A549 (cell line): ENCODE measurements at regions not wholly inside any gene's neighbourhood (a gene's known extent, or its start where the extent isn't known, plus 50 kb on each side); places are given as distances from the start of the nearest gene placed in this dataset.

Experiments used
- ATAC-seq, 2 experiments: fragments of 200-7000 bp in 1 of 2; fragments of >200 bp in 1 of 2; cut with Nextera tagmentation in 1 of 2; cut with Tn5 transposase in 1 of 2; 3 replicates each; pipeline versions ENCODE4 v1.8.0 to v1.9.1; 2018 to 2020; ENCODE audit warnings: mild to moderate bottlenecking in 1 of 2, moderate library complexity in 1 of 2
- CTCF ChIA-PET: fragments of 300-600 bp; sonication (Branson Sonifier 250); formaldehyde crosslinking; extraction: SDS; loops from one replicate; lab custom pipeline; 2021; ENCODE audit warnings: antibody characterized with exemption, inconsistent platforms; lab: Yijun Ruan, JAX
- POLR2A ChIA-PET: fragments of 350-600 bp; formaldehyde crosslinking; extraction: SDS; loops from one replicate; lab custom pipeline; 2021; ENCODE audit warnings: antibody characterized with exemption, inconsistent platforms; lab: Yijun Ruan, JAX
- DNase-seq, 2 experiments: peaks; one replicate each; pipeline versions ENCODE4 v3.0.0 to v3.0.0-alpha.2; 2011 to 2016; ENCODE audit warnings: low read depth in 1 of 2, low spot score in 1 of 2
- FAIRE-seq: peaks from 2 replicates; lab custom pipeline; 2011; peaks lifted over from hg19 to GRCh38; lab: Jason Lieb, UNC
- H3K27ac ChIP-seq, 2 experiments: fragments of >200 bp; sonication (Bioruptor Twin); formaldehyde crosslinking; 3 replicates each; pipeline ENCODE4 v1.5.1; 2016 to 2017
- H3K4me1 ChIP-seq: fragments of >200 bp; sonication (Bioruptor Twin); formaldehyde crosslinking; 3 replicates; pipeline ENCODE4 v1.6.1; 2016
- H3K4me2 ChIP-seq: fragments of >200 bp; sonication (Bioruptor Twin); formaldehyde crosslinking; 3 replicates; pipeline ENCODE4 v1.6.1; 2016
- H3K4me3 ChIP-seq: fragments of >200 bp; sonication (Bioruptor Twin); formaldehyde crosslinking; 3 replicates; pipeline ENCODE4 v1.5.1; 2016
- H3K9me3 ChIP-seq: fragments of >200 bp; sonication (Bioruptor Twin); formaldehyde crosslinking; 3 replicates; pipeline ENCODE4 v1.6.1; 2016
- CBX2 ChIP-seq: fragments of 200-600 bp; sonication (generic); IDR thresholded peaks from 2 replicates; pipeline ENCODE4 v1.6.1; 2016; ENCODE audit warnings: low read depth, mild to moderate bottlenecking, borderline replicate concordance
- CEBPB ChIP-seq, 2 experiments: fragments of >200 bp in 1 of 2; sonication (Bioruptor Twin) in 1 of 2; formaldehyde crosslinking in 1 of 2; IDR thresholded peaks; 2 replicates each; pipeline ENCODE4 v1.6.1; 2012 to 2016
- CHD4 ChIP-seq: fragments of 200-600 bp; sonication (generic); IDR thresholded peaks from 2 replicates; pipeline ENCODE4 v1.6.1; 2016; ENCODE audit warnings: antibody characterized with exemption, mild to moderate bottlenecking, borderline replicate concordance
- EHMT2 ChIP-seq: fragments of 200-600 bp; sonication (generic); IDR thresholded peaks from 2 replicates; pipeline ENCODE4 v1.6.1; 2016; ENCODE audit warnings: antibody characterized with exemption, low read depth, mild to moderate bottlenecking, moderate library complexity
- ESRRA ChIP-seq: fragments of 150-350 bp; IDR thresholded peaks from 2 replicates; pipeline ENCODE4 v1.6.1; 2014; ENCODE audit warnings: mild to moderate bottlenecking, low read length, borderline replicate concordance
- FOXS1 ChIP-seq: fragments of 250-450 bp; sonication (Bioruptor Pico); IDR thresholded peaks from 2 replicates; pipeline ENCODE4 v1.5.0; 2020; ENCODE audit warnings: mild to moderate bottlenecking, moderate library complexity
- HEYL ChIP-seq: fragments of 250-450 bp; sonication (Bioruptor Pico); IDR thresholded peaks from 2 replicates; pipeline ENCODE4 v1.8.0; 2021; ENCODE audit warnings: mild to moderate bottlenecking, moderate library complexity
- KDM1A ChIP-seq: fragments of 200-600 bp; sonication (generic); IDR thresholded peaks from 2 replicates; pipeline ENCODE4 v1.6.1; 2016; ENCODE audit warnings: low read depth, mild to moderate bottlenecking
- MAFK ChIP-seq: fragments of 450-650 bp; IDR thresholded peaks from 2 replicates; pipeline ENCODE4 v1.6.1; 2014; ENCODE audit not compliant: partially characterized antibody
- MYC ChIP-seq: IDR thresholded peaks from 2 replicates; pipeline ENCODE4 v1.6.1; 2012; ENCODE audit warnings: mild to moderate bottlenecking, inconsistent platforms, low read length, improper control_type of control experiment, borderline replicate concordance
- NFE2L2 ChIP-seq: fragments of 150-350 bp; conservative IDR thresholded peaks from 2 replicates; pipeline ENCODE4 v1.6.1; 2014; ENCODE audit warnings: low read length
- NR3C1 ChIP-seq: fragments of >200 bp; sonication (Bioruptor Twin); formaldehyde crosslinking; IDR thresholded peaks from 3 replicates; pipeline ENCODE4 v1.6.1; 2017
- SMC3 ChIP-seq: fragments of >200 bp; sonication (Bioruptor Twin); formaldehyde crosslinking; IDR thresholded peaks from 3 replicates; pipeline ENCODE4 v1.6.1; 2018; ENCODE audit warnings: inconsistent platforms
- WGBS: methylation state at CpG from one replicate; pipeline ENCODE4 v1.1.6; 2017; ENCODE audit errors: missing lambda C conversion rate; 5-methylcytosine and 5-hydroxymethylcytosine counted together
- TF ChIP-seq, protein P1 (sequence below): IDR thresholded peaks from 2 replicates; pipeline ENCODE4 v1.6.1; 2012
- TF ChIP-seq, protein P2 (sequence below): fragments of 250-450 bp; sonication (Bioruptor Pico); IDR thresholded peaks from 2 replicates; pipeline ENCODE4 v1.5.0; 2020; ENCODE audit warnings: low read depth, mild to moderate bottlenecking, moderate library complexity
- TF ChIP-seq, protein P3 (sequence below): IDR thresholded peaks from 2 replicates; pipeline ENCODE4 v1.6.1; 2012
- TF ChIP-seq, protein P4 (sequence below): fragments of >200 bp; sonication (Bioruptor Twin); formaldehyde crosslinking; IDR thresholded peaks from 3 replicates; pipeline ENCODE4 v1.5.1; 2016
- TF ChIP-seq, protein P5 (sequence below): fragments of 200-600 bp; sonication (generic); IDR thresholded peaks from 2 replicates; pipeline ENCODE4 v1.6.1; 2016; ENCODE audit warnings: antibody characterized with exemption, mild to moderate bottlenecking, moderate library complexity
- TF ChIP-seq, protein P6 (sequence below): fragments of 450-650 bp; IDR thresholded peaks from 2 replicates; pipeline ENCODE4 v1.6.1; 2014; ENCODE audit warnings: antibody characterized with exemption
- TF ChIP-seq, protein P7 (sequence below): fragments of 150-350 bp; IDR thresholded peaks from 2 replicates; pipeline ENCODE4 v1.6.1; 2014; ENCODE audit warnings: low read depth, mild to moderate bottlenecking, low read length

DNA sequence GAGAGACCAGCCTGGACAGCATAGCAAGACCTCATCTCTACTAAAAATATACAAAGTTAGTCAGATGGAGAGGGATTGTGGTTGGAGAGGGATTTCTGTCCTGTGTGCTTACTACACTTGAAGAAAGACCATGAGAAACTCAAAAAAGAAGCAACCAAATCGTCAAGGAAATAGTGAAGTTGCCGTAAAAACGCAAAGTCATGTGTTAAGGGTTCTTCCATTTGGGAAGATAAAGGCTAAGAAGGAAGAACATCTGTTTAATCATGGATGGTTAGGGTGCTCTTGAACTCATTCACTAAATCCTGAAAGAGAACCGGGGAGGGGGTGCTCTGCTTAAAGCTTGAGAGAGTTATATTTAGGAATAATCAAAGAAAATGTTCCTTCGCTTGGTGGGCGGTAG lies 59.8 kb upstream of the KDM7A start:
- Histone ChIP-seq H3K4me3 (no peak overlapping the region), H3K4me1 (peaks cover 11% of the 10 kb centered on the region), H3K9me3 (no peaks in the 10 kb centered on the region), H3K4me2 (no peak overlapping the region), H3K27ac (no peak overlapping the region)
- CTCF ChIA-PET: interaction anchor here (0.9 to 1.5 kb wide), 4 partner anchors 18 to 591 kb away, joined by 3 to 4 read pairs (median 4); no protein-coding TSS in a partner anchor
- no peak for ATAC-seq
- FAIRE-seq: no peak
- TF ChIP-seq MAFK (peak; percentile 32), NFE2L2 (0 out of 2 replicates have a peak, but pooled peaks have one; percentile 17), HEYL (CRISPR knock-in tag) (no peak)
- 85% methylated on average over 6 of the region's 6 CpGs for WGBS
- POLR2A ChIA-PET: no interaction called here
- no peak for DNase-seq

DNA sequence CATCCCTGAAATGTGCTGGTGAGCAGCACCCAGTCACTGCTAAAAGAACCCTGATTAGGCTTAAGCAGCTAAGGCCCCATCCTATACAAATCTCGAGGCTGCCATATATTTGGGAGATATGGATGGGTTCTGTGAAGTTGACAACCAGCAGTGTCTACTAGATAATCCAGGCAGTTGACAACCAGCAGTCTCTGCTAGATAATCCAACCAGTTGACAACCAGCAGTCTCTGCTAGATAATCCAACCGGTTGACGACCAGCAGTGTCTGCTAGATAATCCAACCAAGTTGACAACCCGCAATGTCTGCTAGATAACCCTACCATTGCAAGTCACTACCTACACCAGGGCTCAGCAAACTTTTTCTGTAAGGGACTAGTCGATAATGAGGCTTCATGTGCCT lies 58.3 kb upstream of the KDM7A start:
- ChIA-PET CTCF (interaction anchor here (1.0 kb wide), 1 partner anchor 18 kb away, joined by 3 read pairs; no protein-coding TSS in a partner anchor), POLR2A (no interaction called here)
- ATAC-seq: no peak
- Histone ChIP-seq H3K9me3 (no peaks in the 10 kb centered on the region), H3K4me3 (no peak overlapping the region), H3K27ac (no peak overlapping the region), H3K4me1 (peaks cover 17% of the 10 kb centered on the region), H3K4me2 (no peak overlapping the region)
- TF ChIP-seq, protein P1, sequence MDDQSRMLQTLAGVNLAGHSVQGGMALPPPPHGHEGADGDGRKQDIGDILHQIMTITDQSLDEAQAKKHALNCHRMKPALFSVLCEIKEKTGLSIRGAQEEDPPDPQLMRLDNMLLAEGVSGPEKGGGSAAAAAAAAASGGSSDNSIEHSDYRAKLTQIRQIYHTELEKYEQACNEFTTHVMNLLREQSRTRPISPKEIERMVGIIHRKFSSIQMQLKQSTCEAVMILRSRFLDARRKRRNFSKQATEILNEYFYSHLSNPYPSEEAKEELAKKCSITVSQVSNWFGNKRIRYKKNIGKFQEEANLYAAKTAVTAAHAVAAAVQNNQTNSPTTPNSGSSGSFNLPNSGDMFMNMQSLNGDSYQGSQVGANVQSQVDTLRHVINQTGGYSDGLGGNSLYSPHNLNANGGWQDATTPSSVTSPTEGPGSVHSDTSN: no peak
- TF ChIP-seq, protein P2, sequence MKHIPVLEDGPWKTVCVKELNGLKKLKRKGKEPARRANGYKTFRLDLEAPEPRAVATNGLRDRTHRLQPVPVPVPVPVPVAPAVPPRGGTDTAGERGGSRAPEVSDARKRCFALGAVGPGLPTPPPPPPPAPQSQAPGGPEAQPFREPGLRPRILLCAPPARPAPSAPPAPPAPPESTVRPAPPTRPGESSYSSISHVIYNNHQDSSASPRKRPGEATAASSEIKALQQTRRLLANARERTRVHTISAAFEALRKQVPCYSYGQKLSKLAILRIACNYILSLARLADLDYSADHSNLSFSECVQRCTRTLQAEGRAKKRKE: no peak
- TF ChIP-seq MYC (no peak), CHD4 (no peak), MAFK (no peak), CBX2 (no peak)
- 78% methylated on average over 5 of the region's 5 CpGs for WGBS
- FAIRE-seq: no peak
- DNase-seq: no peak

DNA sequence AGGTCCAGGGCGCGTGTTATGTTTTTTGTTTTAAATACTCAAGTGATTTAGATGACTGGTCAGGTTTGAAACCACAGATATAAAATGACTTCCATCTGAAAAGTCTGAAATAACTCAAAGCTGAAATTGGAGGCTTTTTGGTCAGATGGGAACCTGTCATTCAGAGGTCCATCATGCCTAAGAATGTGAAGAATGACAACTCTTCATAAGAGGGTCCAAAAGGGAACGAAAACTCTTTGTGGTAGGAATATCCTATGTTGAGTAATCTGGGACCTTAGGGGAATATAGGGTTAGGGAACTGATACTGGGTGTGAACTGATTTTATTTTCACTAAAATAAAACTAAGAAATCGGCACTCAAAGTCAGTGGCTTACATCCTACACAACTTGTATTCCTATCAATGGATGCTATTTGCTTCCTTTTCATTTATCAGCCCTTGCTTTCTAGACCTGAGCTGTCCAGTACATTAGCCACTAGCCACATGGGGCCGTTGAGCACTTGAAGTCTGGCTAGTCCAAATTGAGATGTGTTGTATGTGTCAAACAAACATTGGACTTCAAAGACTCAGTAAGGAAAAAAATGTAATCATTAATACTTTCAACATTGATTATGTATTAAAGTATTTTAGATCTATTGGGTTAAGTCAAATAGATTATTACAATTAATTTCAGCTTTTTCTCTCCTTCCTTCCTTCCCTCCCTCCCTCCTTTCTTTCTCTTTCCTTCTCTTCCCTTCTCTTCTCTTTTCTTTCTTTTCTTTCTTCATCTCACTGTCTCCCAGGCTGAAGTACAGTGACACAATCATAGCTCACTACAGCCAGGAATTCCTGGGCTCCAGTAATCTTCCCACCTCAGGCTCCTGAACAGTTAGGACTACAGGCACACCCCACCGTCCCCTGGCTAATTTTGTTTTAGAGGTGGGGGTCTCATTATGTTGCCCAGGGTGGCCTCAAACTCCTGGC lies 56.5 kb upstream of the KDM7A start:
- DNase-seq (no peak), FAIRE-seq (no peak), ATAC-seq (no peak)
- Histone ChIP-seq H3K4me2 (peak overlapping the region; percentile 58; the same call in 2 of the 3 replicates), H3K27ac (peak overlapping the region; percentile 38 to 39; a peak in 2 of 6 replicates), H3K4me1 (peaks cover 17% of the 10 kb centered on the region), H3K4me3 (no peak overlapping the region), H3K9me3 (no peaks in the 10 kb centered on the region)
- POLR2A ChIA-PET: no interaction called here
- CTCF ChIA-PET: interaction anchor here (0.7 kb wide), 1 partner anchor 9 kb away, joined by 3 read pairs; no protein-coding TSS in a partner anchor
- 68% methylated on average over 6 of the region's 6 CpGs for WGBS
- TF ChIP-seq FOXS1 (CRISPR knock-in tag) (no peak), ESRRA (no peak), NR3C1 (no peak), CEBPB (IDR thresholded peaks at IDR 0.05) (no peak), SMC3 (no peak), KDM1A (no peak), EHMT2 (no peak)
- TF ChIP-seq, protein P3, sequence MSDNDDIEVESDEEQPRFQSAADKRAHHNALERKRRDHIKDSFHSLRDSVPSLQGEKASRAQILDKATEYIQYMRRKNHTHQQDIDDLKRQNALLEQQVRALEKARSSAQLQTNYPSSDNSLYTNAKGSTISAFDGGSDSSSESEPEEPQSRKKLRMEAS: no peak
- TF ChIP-seq, protein P4, sequence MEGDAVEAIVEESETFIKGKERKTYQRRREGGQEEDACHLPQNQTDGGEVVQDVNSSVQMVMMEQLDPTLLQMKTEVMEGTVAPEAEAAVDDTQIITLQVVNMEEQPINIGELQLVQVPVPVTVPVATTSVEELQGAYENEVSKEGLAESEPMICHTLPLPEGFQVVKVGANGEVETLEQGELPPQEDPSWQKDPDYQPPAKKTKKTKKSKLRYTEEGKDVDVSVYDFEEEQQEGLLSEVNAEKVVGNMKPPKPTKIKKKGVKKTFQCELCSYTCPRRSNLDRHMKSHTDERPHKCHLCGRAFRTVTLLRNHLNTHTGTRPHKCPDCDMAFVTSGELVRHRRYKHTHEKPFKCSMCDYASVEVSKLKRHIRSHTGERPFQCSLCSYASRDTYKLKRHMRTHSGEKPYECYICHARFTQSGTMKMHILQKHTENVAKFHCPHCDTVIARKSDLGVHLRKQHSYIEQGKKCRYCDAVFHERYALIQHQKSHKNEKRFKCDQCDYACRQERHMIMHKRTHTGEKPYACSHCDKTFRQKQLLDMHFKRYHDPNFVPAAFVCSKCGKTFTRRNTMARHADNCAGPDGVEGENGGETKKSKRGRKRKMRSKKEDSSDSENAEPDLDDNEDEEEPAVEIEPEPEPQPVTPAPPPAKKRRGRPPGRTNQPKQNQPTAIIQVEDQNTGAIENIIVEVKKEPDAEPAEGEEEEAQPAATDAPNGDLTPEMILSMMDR: no peak
- TF ChIP-seq, protein P5, sequence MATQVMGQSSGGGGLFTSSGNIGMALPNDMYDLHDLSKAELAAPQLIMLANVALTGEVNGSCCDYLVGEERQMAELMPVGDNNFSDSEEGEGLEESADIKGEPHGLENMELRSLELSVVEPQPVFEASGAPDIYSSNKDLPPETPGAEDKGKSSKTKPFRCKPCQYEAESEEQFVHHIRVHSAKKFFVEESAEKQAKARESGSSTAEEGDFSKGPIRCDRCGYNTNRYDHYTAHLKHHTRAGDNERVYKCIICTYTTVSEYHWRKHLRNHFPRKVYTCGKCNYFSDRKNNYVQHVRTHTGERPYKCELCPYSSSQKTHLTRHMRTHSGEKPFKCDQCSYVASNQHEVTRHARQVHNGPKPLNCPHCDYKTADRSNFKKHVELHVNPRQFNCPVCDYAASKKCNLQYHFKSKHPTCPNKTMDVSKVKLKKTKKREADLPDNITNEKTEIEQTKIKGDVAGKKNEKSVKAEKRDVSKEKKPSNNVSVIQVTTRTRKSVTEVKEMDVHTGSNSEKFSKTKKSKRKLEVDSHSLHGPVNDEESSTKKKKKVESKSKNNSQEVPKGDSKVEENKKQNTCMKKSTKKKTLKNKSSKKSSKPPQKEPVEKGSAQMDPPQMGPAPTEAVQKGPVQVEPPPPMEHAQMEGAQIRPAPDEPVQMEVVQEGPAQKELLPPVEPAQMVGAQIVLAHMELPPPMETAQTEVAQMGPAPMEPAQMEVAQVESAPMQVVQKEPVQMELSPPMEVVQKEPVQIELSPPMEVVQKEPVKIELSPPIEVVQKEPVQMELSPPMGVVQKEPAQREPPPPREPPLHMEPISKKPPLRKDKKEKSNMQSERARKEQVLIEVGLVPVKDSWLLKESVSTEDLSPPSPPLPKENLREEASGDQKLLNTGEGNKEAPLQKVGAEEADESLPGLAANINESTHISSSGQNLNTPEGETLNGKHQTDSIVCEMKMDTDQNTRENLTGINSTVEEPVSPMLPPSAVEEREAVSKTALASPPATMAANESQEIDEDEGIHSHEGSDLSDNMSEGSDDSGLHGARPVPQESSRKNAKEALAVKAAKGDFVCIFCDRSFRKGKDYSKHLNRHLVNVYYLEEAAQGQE: no peak
- TF ChIP-seq, protein P6, sequence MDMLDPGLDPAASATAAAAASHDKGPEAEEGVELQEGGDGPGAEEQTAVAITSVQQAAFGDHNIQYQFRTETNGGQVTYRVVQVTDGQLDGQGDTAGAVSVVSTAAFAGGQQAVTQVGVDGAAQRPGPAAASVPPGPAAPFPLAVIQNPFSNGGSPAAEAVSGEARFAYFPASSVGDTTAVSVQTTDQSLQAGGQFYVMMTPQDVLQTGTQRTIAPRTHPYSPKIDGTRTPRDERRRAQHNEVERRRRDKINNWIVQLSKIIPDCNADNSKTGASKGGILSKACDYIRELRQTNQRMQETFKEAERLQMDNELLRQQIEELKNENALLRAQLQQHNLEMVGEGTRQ: no peak
- TF ChIP-seq, protein P7, sequence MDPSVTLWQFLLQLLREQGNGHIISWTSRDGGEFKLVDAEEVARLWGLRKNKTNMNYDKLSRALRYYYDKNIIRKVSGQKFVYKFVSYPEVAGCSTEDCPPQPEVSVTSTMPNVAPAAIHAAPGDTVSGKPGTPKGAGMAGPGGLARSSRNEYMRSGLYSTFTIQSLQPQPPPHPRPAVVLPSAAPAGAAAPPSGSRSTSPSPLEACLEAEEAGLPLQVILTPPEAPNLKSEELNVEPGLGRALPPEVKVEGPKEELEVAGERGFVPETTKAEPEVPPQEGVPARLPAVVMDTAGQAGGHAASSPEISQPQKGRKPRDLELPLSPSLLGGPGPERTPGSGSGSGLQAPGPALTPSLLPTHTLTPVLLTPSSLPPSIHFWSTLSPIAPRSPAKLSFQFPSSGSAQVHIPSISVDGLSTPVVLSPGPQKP: no peak
